Hematopoietic multipotent progenitor cell treated with erythropoietin and hydrocortisone succinate and interleukin-3 and kit ligand, for 17 days (in vitro differentiated cells): ENCODE measurements at regions not wholly inside any gene's neighbourhood (a gene's known extent, or its start where the extent isn't known, plus 50 kb on each side); places are given as distances from the start of the nearest gene placed in this dataset.
"Not testable (repeated sequence)": the region's sequence is repeated elsewhere in the genome, so short reads cannot be mapped to it uniquely, and the experiment has no call there.

Experiments
- DNase-seq: peaks from one replicate; pipeline ENCODE4 v3.0.0-alpha.2; 2015; ENCODE audit warnings: low spot score

DNA sequence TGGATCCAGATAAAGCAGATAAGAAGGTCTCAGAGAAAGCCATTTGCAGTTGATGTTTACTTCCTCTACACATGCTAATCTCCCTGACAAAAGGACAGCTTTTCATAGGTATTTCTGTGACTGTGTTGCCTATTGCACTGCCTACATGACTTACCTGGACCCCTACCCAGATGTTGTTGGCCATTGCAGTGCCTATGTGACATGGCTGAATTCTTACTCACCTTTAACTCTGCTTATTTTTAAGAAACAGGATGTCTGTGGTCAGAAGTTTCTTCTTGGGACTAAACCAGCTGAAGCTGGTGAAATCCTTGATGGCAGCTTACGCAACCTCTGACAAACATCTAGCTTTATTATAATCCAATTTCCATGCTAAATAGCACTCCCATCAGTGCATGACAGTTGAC lies 50.7 kb downstream of the PPIAL4D start:
- not testable (repeated sequence) for DNase-seq

DNA sequence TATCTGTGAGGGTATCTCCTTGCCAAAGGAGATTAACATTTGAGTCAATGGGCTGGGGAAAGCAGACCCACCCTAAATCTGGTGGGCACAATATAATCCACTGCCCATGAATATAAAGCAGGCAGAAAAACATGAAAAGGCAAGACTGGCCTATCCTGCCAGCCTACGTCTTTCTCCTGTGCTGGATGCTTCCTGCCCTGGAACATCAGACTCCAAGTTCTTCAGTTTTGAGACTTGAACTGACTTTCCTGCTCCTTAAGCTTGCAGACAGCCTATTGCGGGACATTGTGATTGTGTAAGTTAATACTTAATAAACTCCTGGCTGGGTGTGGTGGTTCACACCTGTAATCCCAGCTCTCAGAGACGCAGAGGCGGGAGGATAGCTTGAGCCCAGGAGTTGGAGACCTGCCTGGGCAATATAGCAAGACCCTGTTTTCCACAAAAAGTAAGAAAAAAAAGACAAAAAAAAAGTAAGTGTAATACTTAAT lies 52.4 kb downstream of the PPIAL4D start:
- DNase-seq: not testable (repeated sequence)

DNA sequence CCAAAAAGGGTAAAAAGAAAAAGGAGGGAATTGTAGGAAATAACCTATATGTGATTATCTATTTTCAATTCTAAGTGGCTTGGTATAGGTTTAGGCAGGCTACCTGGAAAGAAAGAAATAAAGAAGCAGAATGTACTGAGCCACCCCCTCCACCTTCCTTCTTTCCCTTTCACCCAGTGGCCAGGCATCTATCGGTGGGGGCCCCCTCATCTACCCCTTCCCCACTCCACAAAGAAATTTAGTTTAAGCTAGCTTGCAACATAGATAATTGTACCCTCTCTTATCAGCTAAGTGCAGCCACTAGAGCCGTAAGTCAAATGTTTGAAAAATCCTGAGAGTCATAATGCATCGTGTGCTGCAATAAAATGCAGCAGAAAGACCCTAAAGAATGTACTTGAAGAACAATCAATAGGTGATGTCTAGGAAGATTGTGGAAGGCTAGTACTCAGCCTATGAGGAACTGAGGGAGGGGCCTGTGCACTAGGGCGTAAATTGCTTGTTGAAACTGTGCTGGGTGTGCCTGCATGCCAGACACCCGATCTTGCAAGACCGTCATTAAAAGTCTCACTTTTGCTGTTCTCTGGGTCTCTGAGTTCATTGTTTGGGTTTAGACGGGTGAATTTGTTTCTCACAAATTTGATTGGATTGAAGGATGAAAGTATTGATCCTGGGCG lies 53.0 kb downstream of the PPIAL4D start:
- DNase-seq: peak; percentile 1

- peak; percentile 0 for DNase-seq
Observed at GRCh38 chr1:145182606-145183413, 59.2 kb downstream of the PPIAL4D start.

DNA sequence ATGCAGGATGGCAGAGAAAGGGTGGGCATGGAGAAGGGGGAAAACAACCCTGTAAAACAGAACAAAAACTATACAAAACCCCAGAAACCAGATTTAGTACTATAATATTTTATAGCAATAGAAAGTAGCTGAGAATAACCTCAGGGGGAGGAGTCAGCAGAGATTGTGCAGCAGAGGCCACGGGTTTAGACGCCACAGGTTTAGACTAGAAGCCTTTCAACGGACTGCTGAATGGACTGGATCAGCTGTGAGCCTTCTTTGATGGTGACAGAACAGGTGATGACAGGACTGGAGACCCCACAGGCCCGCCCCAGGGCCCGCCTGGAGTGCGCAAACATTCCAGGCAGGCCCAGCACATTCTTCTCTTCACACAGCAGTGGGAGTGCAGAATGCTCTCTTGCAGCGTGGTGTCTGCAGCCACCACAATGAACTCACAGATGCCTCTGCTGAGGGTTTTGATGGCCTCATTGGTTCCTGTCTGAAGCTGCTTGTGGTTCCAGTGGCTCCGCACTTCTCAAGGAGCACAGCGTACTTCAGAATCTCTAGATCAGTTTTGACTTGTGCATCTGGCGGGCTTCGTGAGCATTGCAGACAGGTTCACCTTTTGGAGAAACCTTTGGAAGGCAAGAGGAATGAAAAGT lies 65.6 kb downstream of the PPIAL4D start:
- DNase-seq: not testable (repeated sequence)

- not testable (repeated sequence) for DNase-seq
Observed at GRCh38 chr1:145174377-145174776, 67.6 kb downstream of the PPIAL4D start.

GRCh38 chr1:145168220-145168848 lies 72.6 kb downstream of the FAM72D start:
- DNase-seq: not testable (repeated sequence)

DNA sequence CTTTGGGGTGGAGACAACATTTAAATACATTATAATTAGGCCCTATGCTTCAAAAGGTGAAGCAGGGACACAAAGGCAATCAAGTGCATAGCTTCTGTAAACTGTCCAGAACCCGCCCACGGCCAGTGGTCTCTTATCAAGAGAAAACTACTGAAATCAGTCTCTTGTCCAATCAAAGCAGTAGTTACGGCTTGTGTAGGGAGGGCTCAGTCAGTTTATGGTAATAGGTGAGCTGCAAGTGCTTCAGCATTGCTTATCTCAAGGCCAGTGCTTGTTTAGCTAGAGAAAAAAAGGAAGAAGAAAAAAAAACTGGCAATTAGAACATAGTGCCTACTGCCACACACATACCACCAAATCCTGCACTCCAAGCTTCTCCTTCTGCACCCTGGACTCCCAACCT lies 68.6 kb downstream of the FAM72D start:
- DNase-seq: not testable (repeated sequence)
